ENCODE measurements at regions not wholly inside any gene's neighbourhood (a gene's known extent, or its start where the extent isn't known, plus 50 kb on each side); places are given as distances from the start of the nearest gene placed in this dataset.
A peak's percentile ranks its signal among the peaks of the same experiment; 100 is the strongest.

GRCh38 chr18:75581336-75582131 is 154.0 kb upstream of the SMIM21 start:
- DNase-seq = peak; percentile 76

DNA sequence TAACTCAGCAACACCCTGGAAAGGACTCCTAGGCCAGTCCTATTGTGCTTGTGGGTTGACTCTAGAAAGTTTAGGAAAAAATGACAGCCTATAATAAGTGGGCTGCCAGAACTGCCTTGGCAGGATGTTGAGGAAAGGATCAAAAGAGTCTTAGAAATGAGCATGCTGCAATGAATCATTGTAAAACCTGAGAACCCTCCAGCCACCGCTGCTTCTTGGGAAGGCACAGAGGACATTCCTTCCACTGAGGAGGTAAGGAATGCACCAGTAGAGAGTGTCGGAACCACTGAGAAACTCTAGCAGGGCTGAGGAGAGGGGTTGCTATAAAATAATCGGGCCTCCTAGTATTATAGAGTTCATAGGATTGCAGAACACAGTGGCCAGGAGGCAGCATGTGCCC is 146.7 kb upstream of the SMIM21 start:
- DNase-seq = peak; percentile 13

GRCh38 chr18:75563150-75563549 is 135.6 kb upstream of the SMIM21 start:
- DNase-seq = no peak

DNA sequence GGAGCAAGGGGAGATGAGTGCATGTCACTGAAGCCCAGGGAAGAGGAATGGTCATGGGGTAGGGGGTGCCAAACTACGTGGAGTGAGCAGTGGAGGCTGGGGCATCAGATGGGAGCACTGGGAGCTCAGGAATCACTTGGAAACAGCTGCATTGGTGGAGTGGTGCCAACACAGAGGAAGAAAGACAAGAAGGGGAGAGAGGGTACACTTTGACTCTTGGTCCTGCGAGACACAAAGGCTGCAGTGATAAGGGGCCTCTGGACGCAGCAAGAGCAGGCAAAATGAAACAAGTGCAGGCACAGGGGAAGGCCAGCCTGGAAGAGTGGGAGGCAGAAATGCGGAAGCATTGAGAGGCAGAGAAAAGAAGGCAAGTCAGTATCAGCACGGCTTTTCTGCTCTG is 134.7 kb upstream of the SMIM21 start:
- DNase-seq = no peak

DNA sequence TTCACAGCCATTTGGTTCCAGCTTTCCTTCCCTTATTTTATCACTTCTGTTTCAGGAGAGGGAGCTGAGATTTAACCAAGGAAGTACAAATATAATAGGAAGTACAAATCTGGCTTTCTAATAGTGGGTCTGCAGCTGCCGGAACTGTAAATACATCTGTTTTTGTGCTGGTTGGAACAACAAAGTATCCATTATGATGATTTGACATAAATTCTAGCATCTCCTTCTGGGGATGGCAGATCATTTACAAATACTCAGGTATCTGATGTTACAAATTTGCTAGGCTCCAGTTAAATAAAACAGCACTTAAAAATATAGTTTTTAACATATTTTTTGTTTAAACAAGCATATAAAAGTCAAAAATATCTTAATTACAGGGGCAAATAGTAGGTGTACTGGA is 131.3 kb upstream of the SMIM21 start:
- no peak for DNase-seq

DNA sequence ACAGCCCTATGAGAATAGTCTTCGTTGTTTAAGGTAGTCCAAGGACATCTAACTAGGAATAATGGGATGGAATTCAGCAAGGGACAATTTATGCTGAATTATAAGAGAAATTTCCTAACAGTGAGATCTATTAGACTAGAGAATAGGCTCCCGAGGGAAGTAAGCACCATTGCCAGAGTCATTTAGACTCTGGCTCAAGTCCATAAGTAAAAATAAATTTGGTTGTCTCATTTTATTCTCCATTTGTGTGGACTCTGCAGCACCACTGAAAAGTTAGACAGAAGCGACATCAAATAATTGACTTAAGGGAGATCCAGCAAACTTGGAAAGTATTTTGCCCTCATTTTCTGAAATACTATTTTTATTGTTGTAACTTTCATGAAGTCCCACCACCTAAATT is 129.3 kb upstream of the SMIM21 start:
- no peak for DNase-seq

DNA sequence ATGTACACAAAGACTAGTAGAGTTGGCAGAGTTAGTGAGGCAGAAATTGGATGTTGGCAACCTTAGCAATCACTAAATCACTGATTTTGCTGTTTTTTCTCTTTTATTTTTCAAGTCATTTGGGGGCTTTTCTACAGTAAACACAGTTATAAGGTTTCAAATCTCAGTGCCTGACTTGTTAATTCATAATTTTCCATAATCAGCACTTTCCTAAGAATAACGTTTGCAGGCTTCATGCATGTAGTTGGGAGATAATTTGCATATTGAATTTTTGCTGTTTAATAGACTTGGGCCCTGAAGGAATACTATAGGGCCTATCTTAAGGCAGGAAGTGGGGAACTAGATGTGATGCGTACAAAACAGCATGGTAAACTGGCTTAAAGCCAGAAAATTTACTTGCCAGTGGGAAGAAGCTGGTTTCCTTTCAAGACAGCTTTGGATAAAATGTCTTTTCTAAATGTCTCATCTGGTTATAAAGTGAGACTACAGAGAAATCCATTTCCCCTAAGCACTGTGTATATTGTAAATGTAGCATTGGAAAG is 127.2 kb upstream of the SMIM21 start:
- no peak for DNase-seq

- DNase-seq = no peak
Observed at GRCh38 chr18:75554176-75554575, 126.7 kb upstream of the SMIM21 start.

DNA sequence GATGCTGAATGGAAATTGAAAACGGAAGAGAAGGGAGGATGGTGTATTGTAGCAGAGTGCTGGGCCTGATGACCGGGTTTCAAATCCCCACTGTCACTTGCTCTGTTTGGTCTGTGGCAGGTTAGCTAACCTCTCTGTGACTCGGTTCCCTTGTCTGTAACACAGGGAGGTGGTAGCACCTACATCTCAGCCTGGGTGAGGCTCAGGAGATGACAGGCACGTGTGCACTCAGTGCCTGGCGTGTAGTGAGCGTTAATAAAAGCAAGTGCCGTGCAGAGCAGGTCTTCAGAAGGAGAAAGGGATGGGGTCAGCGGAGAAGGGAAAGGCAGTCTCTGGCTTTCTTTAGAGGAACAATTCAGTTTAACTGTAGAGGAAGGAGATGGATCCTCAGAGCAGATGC is 125.5 kb upstream of the SMIM21 start:
- no peak for DNase-seq

DNA sequence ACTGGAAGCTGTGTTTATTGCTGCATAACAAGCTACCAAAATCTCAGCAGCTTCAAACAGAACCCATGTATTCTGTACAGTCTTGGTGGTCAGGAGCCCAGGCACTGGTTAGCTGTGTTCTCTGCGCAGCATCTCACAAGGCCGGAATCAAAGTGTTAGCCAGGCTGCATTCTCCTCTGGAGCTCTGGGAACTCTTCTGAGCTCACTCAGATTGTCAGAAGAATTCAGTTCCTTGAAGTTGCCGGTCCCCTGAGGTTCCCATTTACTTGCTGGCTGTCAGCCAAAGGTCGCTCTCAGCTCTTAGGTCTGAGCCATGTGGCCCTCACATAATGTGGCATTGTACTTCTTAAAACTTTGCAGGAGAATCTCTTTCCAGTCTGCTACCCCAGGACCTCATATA is 123.6 kb upstream of the SMIM21 start:
- DNase-seq = peak; percentile 24

- no peak for DNase-seq
Observed at GRCh38 chr18:75548353-75548905, 120.9 kb upstream of the SMIM21 start.

GRCh38 chr18:75546964-75547363 is 119.5 kb upstream of the SMIM21 start:
- DNase-seq = no peak

DNA sequence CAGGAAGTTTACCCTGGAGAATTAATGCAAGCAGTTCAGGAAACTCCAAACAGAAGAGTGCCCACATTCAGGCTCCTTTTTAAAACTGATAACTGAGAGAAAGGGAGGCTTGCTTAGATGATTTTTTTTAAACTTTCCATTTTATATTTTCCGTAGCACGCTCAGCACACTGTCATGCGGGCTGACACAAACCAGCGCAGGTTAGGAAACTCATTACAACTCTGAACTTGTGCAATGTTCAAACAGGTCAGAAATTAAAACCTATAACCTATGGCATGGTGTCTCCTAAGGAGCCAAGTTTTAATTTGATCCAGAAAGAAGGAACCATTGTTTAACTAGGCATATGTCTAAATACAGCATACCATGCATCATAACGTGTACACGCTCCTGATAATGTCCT is 117.7 kb upstream of the SMIM21 start:
- DNase-seq = no peak

GRCh38 chr18:75544496-75544895 is 117.0 kb upstream of the SMIM21 start:
- DNase-seq = peak; percentile 66

DNA sequence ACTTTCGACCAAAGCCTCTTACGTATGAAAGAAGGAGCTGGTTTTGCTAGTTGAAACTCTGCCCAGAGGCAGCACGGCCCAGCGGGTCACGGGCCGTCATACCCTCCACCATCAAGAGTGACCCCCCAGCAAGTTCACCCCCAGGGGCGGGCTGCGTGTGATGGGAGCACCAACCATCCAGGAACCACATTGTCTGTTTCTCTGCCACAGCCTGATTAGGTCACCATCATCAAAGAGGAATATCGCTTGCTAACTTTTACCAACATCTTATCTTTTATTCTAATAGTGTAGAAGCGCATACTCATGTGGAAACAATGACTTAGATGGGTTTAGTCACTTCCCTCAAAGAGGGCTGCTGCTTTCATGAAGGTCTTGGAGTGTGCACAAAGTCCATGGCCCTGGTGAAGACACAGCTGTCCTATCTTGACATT is 116.6 kb upstream of the SMIM21 start:
- peak; percentile 33 for DNase-seq

DNA sequence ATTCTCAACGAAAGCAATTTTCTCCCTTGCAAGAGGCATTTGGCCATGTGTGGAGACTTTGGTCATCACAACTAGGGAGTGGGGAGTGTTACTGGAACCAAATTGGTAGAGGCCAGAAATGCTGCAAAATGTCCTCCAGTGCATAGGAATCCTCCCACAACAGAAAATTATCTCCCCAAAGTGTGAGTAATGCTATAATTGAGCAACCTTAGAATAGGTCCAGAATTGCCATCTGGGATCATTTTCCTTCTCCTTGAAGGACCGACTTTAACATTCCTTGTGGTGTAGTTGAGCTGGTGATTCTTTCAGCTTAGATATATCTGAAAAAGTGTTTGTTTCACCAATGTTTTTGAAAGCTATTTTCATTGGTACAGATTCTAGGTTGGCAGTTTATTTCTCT is 111.2 kb upstream of the SMIM21 start:
- DNase-seq = peak; percentile 24

- DNase-seq = no peak
Observed at GRCh38 chr18:75533950-75534349, 106.4 kb upstream of the SMIM21 start.

DNA sequence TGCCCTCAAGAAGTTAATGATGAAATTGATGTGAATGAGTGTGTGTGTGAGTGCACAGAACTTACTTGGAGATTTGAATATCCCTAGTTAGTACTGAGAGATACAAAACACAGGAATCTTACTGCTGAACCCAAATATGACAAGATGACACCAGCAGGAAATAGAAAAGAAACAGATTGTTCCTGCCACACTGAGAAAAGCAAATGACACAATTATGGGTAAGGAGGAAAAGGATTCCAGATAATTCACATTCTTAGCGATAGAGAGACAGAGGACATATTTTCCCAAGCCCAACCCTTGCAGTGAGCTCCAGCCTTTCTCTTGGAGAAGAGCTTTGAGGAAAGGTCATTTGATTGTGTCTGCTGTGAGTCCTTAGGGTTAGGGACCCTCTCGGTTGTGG is 105.7 kb upstream of the SMIM21 start:
- DNase-seq = no peak

DNA sequence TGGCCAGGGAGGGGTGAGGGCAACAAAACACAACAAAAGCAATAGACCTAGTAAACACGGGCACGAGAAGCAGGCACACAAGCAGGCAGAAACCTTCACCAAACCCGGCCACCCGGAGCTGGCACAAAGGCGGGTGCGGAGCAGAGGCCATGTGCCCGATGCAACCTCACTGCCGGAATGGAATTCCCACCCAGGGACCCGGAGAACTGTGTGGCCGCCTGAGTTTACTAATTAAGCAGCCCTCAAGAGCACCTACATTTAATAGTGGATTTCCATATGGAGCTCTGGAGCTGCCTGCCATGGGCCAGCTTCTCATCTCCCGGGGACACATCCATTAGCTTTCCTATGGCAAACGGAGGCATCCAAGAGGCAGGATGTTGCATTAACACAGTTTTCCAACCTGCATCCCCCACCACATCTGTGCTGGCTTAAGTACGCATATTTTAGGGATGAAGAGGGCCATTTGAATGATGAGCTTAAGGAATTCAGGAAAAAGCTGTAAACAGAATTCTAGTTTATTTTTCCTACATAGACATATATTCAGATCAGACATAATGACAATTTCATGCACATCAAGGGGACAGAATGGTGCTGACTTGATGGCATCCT is 104.5 kb upstream of the SMIM21 start:
- DNase-seq = no peak

DNA sequence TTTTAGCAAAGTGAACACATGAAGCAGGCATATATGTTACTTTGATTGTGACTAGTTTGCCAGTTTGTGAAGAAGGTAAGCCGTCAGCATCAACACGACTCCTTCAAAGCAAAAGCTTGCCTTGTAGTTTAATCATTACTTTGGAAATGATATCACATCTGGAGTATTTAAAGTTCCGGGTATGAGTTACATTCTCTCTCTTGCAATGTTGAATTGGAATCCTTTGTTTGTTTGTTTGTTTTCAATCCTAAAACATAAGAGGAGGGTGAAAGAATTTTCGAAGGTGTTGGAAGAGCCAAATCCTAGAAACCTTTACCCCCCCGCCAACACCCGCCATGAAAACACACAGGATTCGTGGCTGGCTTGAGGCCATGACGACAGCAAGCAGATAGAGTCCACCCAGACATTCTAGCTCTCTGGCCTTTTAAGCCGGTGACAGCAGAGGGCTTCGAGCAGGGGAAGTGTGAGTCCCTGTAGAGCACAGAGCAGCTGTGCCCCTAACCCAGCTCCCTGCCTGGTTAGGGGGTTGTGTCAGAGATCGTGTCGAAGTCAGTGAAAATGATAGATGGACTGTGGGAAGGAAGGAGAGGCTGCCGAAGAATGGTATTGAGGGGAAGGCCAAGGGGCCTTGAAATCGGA is 103.8 kb upstream of the SMIM21 start:
- DNase-seq = no peak

DNA sequence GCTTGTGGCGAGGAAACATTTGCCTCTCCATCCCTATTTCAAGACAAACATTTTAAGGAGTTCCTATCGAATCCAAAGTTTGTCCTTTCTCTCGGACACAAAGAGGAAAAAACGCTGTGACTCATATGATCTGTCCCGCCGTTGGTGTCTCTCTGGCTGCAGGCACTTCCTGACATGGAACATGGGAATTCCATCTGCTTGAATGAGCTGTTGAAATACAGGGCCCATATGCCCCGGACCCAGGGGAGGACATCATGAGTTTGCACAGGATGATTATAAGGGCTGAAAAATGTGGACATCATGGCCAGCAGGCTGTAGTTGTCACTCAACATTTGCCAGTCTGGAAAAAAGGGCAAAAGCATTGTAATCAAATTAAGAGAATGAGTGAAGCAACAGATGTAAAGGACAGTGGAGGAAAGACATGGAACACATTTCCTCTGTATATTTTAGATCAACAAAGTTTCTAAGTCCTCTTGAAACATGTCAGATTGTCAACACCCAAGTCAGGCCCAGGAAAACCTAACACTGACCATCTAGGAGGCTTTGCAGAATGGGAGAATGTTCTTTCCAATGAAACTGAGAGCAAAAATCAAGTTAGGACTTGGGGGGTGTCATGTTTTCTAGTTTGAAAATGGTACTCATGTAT is 103.2 kb upstream of the SMIM21 start:
- DNase-seq = peak; percentile 61

DNA sequence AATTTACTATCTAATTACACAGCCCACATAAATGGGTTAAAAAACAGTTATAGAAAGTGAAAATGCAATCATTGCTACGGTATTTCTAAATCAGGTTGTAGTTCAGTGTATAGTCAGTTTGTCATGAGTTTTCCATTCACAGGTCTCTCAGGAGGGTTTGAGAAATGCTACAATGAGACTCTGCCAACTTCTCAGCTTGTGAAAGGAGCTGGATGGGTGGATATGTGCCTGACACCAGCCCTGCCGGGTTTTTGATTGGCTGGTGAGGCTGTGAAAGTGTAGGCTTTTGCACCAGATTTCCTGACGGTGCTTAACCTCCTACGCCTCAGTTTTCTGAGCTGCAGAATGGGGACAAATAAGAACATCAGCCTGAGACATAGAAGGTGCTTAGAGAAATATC is 102.6 kb upstream of the SMIM21 start:
- DNase-seq = no peak

DNA sequence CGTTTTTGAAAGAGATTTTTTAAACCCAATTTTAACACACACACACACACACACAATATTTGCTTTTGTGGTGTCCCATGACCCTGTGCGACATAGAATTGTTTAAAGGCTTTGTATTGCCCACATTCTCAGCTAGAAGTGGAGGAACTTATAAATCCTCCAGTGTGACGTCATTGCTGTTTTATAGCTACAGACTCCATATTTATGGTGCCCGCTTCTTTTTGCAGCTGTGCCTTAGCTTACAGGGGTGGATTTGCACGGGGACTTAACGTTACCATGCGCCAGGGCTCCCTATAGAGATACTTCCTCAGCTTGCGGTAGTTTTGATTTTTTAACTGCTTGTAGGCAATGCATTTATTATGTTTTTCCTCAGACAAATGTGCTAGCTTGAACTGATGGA is 101.9 kb upstream of the SMIM21 start:
- DNase-seq = no peak
